SK-MEL-5 (cell line): ENCODE measurements at regions not wholly inside any gene's neighbourhood (a gene's known extent, or its start where the extent isn't known, plus 50 kb on each side); places are given as distances from the start of the nearest gene placed in this dataset.
"Not testable (repeated sequence)": the region's sequence is repeated elsewhere in the genome, so short reads cannot be mapped to it uniquely, and the experiment has no call there.

Experiments used
- DNase-seq: peaks from one replicate; pipeline ENCODE4 v3.0.0-alpha.2; 2016; ENCODE audit warnings: low read depth, low spot score
- in situ Hi-C: cut with HindIII; loops from 2 replicates; pipeline ENCODE4 v1.10.0; 2016; ENCODE audit warnings: low sequenced_read_pairs, high pct_unique_total_duplicates, low pct_unique_long_range_greater_than_20kb

GRCh38 chr5:114883675-114884074, 286.0 kb downstream of the TRIM36 start:
- no peak for DNase-seq
- in situ Hi-C loops: no loop called here

GRCh38 chr5:114859438-114859735, 310.3 kb downstream of the TRIM36 start:
- in situ Hi-C loops: no loop called here

GRCh38 chr5:114858665-114859437, 310.9 kb downstream of the TRIM36 start:
- DNase-seq: no peak
- in situ Hi-C loops: no loop called here

More at GRCh38 chr5:114859438-114859735, 310.3 kb downstream of the TRIM36 start:
- DNase-seq: no peak

- peak; percentile 28 for DNase-seq
- in situ Hi-C loops: no loop called here
These were observed 311.7 kb downstream of the TRIM36 start for GRCh38 chr5:114857941-114858551.

GRCh38 chr5:114844711-114845110, 325.0 kb downstream of the TRIM36 start:
- in situ Hi-C loops, DNase-seq: not testable (repeated sequence)

- in situ Hi-C loops: no loop called here
- DNase-seq: no peak
These were observed 330.3 kb downstream of the TRIM36 start for GRCh38 chr5:114839360-114839759.

- no peak for DNase-seq
- in situ Hi-C loops: no loop called here
These were observed 330.8 kb downstream of the TRIM36 start for GRCh38 chr5:114838937-114839336.

- no peak for DNase-seq
- in situ Hi-C loops: no loop called here
These were observed 339.6 kb downstream of the TRIM36 start for GRCh38 chr5:114830114-114830513.

GRCh38 chr5:114822863-114823262, 346.8 kb downstream of the TRIM36 start:
- in situ Hi-C loops: no loop called here

GRCh38 chr5:114822436-114822835, 347.3 kb downstream of the TRIM36 start:
- no peak for DNase-seq
- in situ Hi-C loops: no loop called here

More at GRCh38 chr5:114822863-114823262, 346.8 kb downstream of the TRIM36 start:
- DNase-seq: no peak

GRCh38 chr5:114790403-114790792, 379.3 kb downstream of the TRIM36 start:
- DNase-seq: no peak
- in situ Hi-C loops: no loop called here

GRCh38 chr5:114789773-114790402, 379.8 kb downstream of the TRIM36 start:
- peak; percentile 71 for DNase-seq
- in situ Hi-C loops: no loop called here

- peak; percentile 35 for DNase-seq
- in situ Hi-C loops: no loop called here
These were observed 386.8 kb downstream of the TRIM36 start for GRCh38 chr5:114782869-114783268.

- no peak for DNase-seq
- in situ Hi-C loops: no loop called here
These were observed 387.5 kb downstream of the TRIM36 start for GRCh38 chr5:114782177-114782576.

- in situ Hi-C loops: no loop called here
- DNase-seq: no peak
These were observed 389.4 kb downstream of the TRIM36 start for GRCh38 chr5:114780290-114780689.

- no peak for DNase-seq
- in situ Hi-C loops: no loop called here
These were observed 382.5 kb downstream of the KCNN2 start for GRCh38 chr5:114744406-114744805.

GRCh38 chr5:114734238-114734637, 372.4 kb downstream of the KCNN2 start:
- no peak for DNase-seq
- in situ Hi-C loops: no loop called here

- no peak for DNase-seq
These were observed 368.1 kb downstream of the KCNN2 start for GRCh38 chr5:114729986-114730385.

GRCh38 chr5:114727358-114727757, 365.5 kb downstream of the KCNN2 start:
- no peak for DNase-seq
- in situ Hi-C loops: no loop called here

More at GRCh38 chr5:114729986-114730385, 368.1 kb downstream of the KCNN2 start:
- in situ Hi-C loops: no loop called here
